ENCODE measurements at regions not wholly inside any gene's neighbourhood (a gene's known extent, or its start where the extent isn't known, plus 50 kb on each side); places are given as distances from the start of the nearest gene placed in this dataset.

GRCh38 chr3:161571951-161572350, 75.3 kb downstream of the OTOL1 start:
- Histone ChIP-seq H3F3A (replicated peaks; ENCODE audit: insufficient read depth) (no peaks in the 10 kb centered on the region), H3K9ac (no peak overlapping the region), H3K9me2 (no peaks in the 10 kb centered on the region), H3K9me3 (no peaks in the 10 kb centered on the region), H3K4me3 (ENCODE audit: low read depth in 2 of 2, low read length in 1 of 2) (no peak overlapping the region), H3K4me2 (no peak overlapping the region), H4K20me1 (ENCODE audit: insufficient read depth) (no peaks in the 10 kb centered on the region), H3K27ac (ENCODE audit: low read depth in 2 of 2, low read length in 1 of 2) (no peak overlapping the region), H3K36me3 (replicated peaks in 1 of 2; ENCODE audit: control insufficient read depth in 1 of 2, insufficient read depth in 2 of 2, low read length in 1 of 2) (no peaks in the 10 kb centered on the region), H3K79me2 (ENCODE audit: insufficient read depth) (no peaks in the 10 kb centered on the region), H3K27me3 (ENCODE audit: insufficient read depth) (no peaks in the 10 kb centered on the region), H3K4me1 (ENCODE audit: control insufficient read depth in 1 of 2, insufficient read depth in 2 of 2, low read depth in 1 of 2, low read length in 1 of 2) (peaks cover 5% of the 10 kb centered on the region in 2 experiments; a peak in 1 of 4 replicates), H2AFZ (ENCODE audit: low read depth) (no peak overlapping the region; the same call in 1 of the 2 replicates)
- ChIA-PET POLR2A (no interaction called here), CTCF (no interaction called here)
- TF ChIP-seq YY1 (IDR thresholded peaks at IDR 0.05; ENCODE audit: low read depth) (no peak), TAF1 (IDR thresholded peaks at IDR 0.05; ENCODE audit: borderline replicate concordance, low read depth, low read length) (no peak), MAX (IDR thresholded peaks at IDR 0.05; ENCODE audit: low read depth) (no peak), FOXJ3 (CRISPR knock-in tag; IDR thresholded peaks at IDR 0.05) (no peak), TEAD4 (IDR thresholded peaks at IDR 0.05; ENCODE audit: borderline replicate concordance, insufficient read depth) (no peak), GATA2 (CRISPR knock-in tag; IDR thresholded peaks at IDR 0.05) (no peak), PBX3 (IDR thresholded peaks at IDR 0.05) (no peak), ZBTB33 (IDR thresholded peaks at IDR 0.05; ENCODE audit: borderline replicate concordance, low read depth) (no peak), MEF2A (IDR thresholded peaks at IDR 0.05; ENCODE audit: borderline replicate concordance, low read depth) (no peak), RAD21 (IDR thresholded peaks at IDR 0.05; ENCODE audit: low read length) (no peak)
- 30% methylated on average over 1 of the region's 1 CpG for WGBS (ENCODE audit: low lambda C conversion rate)
- DNase-seq: no peak

- POLR2A ChIA-PET: no interaction called here
- no peak for TF ChIP-seq MAX (IDR thresholded peaks at IDR 0.05; ENCODE audit: low read depth)
- no peak for TF ChIP-seq USF1 (IDR thresholded peaks at IDR 0.05; ENCODE audit: borderline replicate concordance, low read depth)
- no peak for TF ChIP-seq POLR2AphosphoS5 (IDR thresholded peaks at IDR 0.05; ENCODE audit: low read depth, low read length)
- TF ChIP-seq CTCF (IDR thresholded peaks at IDR 0.05): no peak
- TF ChIP-seq PBX3 (IDR thresholded peaks at IDR 0.05): no peak
- TF ChIP-seq FOXJ3 (CRISPR knock-in tag; IDR thresholded peaks at IDR 0.05): no peak
- TF ChIP-seq SMC3 (IDR thresholded peaks at IDR 0.05; ENCODE audit: low read depth, low read length): no peak
- TF ChIP-seq SIN3A (IDR thresholded peaks at IDR 0.05; ENCODE audit: borderline replicate concordance, low read depth, low read length): no peak
- TF ChIP-seq USF2 (IDR thresholded peaks at IDR 0.05; ENCODE audit: borderline replicate concordance, low read depth, low read length): no peak
- TF ChIP-seq FOXM1 (IDR thresholded peaks at IDR 0.05; ENCODE audit: low read depth): no peak
- no peak for TF ChIP-seq NRF1 (IDR thresholded peaks at IDR 0.05; ENCODE audit: low read depth, low read length)
- no peak for TF ChIP-seq EP300 (IDR thresholded peaks at IDR 0.05; ENCODE audit: borderline replicate concordance in 1 of 2, low read depth in 1 of 2, low read length in 1 of 2)
- TF ChIP-seq ELF1 (IDR thresholded peaks at IDR 0.05): no peak
- TF ChIP-seq TEAD4 (IDR thresholded peaks at IDR 0.05; ENCODE audit: borderline replicate concordance, insufficient read depth): no peak
These were observed 76.5 kb downstream of the OTOL1 start for GRCh38 chr3:161573136-161573535.

More at GRCh38 chr3:161573136-161573535, 76.5 kb downstream of the OTOL1 start:
- Histone ChIP-seq H3K9me3 (no peaks in the 10 kb centered on the region), H3K9me2 (no peaks in the 10 kb centered on the region), H3K4me1 (ENCODE audit: control insufficient read depth in 1 of 2, insufficient read depth in 2 of 2, low read depth in 1 of 2, low read length in 1 of 2) (peaks cover 4 to 5% of the 10 kb centered on the region in 2 experiments; a peak in 1 of 4 replicates), H3K9ac (no peak overlapping the region), H3K4me2 (no peak overlapping the region), H4K20me1 (ENCODE audit: insufficient read depth) (no peaks in the 10 kb centered on the region), H3K4me3 (ENCODE audit: low read depth in 2 of 2, low read length in 1 of 2) (no peak overlapping the region), H3K27ac (ENCODE audit: low read depth in 2 of 2, low read length in 1 of 2) (no peak overlapping the region), H2AFZ (ENCODE audit: low read depth) (no peak overlapping the region), H3K36me3 (replicated peaks in 1 of 2; ENCODE audit: control insufficient read depth in 1 of 2, insufficient read depth in 2 of 2, low read length in 1 of 2) (no peaks in the 10 kb centered on the region), H3K27me3 (ENCODE audit: insufficient read depth) (no peaks in the 10 kb centered on the region), H3F3A (replicated peaks; ENCODE audit: insufficient read depth) (no peaks in the 10 kb centered on the region), H3K79me2 (ENCODE audit: insufficient read depth) (no peaks in the 10 kb centered on the region)
- WGBS (ENCODE audit: low lambda C conversion rate): 70% methylated on average over 1 of the region's 1 CpG
- DNase-seq: no peak
- CTCF ChIA-PET: no interaction called here
